Astrocyte (in vitro differentiated cells and primary cell): ENCODE measurements at regions not wholly inside any gene's neighbourhood (a gene's known extent, or its start where the extent isn't known, plus 50 kb on each side); places are given as distances from the start of the nearest gene placed in this dataset.

Experiments used
- EZH2 ChIP-seq: IDR thresholded peaks from 2 replicates; pipeline ENCODE4 v1.6.1; 2012; ENCODE audit warnings: mild to moderate bottlenecking, low read length, inconsistent platforms; ENCODE audit not compliant: insufficient read depth
- TF ChIP-seq, protein P1 (sequence below): IDR thresholded peaks from 2 replicates; pipeline ENCODE4 v1.5.1; 2011; ENCODE audit warnings: low read depth, mild to moderate bottlenecking, inconsistent platforms, low read length, moderate library complexity; ENCODE audit not compliant: insufficient read depth

DNA sequence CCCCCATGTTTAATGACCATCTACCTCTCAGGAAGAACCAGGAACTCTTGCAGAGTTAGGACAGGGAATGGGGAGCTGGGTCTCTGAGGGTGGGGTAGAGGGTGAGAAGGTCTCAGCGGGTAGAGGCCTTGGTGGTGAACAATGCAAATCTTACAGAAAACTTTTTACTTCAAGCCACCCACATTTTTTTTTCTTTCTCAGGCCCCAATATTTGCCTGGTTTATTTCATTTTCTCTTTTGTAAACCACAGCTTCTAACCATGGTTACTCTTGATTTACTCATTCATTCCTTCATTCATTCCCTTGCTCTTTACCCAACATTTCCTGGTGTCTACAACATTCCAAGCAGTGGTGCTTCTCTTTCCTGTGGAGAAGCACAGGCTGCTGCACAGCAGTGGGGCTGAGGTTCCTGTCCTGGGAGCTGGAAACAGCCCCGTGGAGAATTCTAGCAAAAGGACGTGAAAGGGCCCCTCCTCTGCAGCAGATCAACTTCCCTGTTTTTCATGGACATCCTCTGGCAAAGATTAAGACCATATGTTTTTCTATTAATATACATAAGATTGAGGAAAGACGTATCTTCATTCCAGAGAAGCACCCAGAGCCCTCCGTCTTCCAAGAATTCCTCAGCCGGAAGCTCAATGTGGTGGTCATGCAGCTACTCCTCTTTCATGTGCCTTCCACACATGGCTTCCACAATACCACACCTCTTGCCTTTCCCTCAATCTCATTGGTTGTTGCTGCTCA is 224.4 kb upstream of the SESN3 start:
- TF ChIP-seq, protein P1, sequence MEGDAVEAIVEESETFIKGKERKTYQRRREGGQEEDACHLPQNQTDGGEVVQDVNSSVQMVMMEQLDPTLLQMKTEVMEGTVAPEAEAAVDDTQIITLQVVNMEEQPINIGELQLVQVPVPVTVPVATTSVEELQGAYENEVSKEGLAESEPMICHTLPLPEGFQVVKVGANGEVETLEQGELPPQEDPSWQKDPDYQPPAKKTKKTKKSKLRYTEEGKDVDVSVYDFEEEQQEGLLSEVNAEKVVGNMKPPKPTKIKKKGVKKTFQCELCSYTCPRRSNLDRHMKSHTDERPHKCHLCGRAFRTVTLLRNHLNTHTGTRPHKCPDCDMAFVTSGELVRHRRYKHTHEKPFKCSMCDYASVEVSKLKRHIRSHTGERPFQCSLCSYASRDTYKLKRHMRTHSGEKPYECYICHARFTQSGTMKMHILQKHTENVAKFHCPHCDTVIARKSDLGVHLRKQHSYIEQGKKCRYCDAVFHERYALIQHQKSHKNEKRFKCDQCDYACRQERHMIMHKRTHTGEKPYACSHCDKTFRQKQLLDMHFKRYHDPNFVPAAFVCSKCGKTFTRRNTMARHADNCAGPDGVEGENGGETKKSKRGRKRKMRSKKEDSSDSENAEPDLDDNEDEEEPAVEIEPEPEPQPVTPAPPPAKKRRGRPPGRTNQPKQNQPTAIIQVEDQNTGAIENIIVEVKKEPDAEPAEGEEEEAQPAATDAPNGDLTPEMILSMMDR, result no peak
- no peak for TF ChIP-seq EZH2
